Nephron (organoid): ENCODE measurements at regions not wholly inside any gene's neighbourhood (a gene's known extent, or its start where the extent isn't known, plus 50 kb on each side); places are given as distances from the start of the nearest gene placed in this dataset.

ENCODE experiments used
- H3K27ac Mint-ChIP-seq, 3 experiments: 2 replicates each; pipeline ENCODE4 v1.8.0; 2020; ENCODE audit warnings: mixed read lengths in 3 of 3, mild to moderate bottlenecking in 2 of 3, moderate library complexity in 1 of 3
- H3K27me3 Mint-ChIP-seq: 2 replicates; pipeline ENCODE4 v1.8.0; 2021; ENCODE audit warnings: low read depth, mild to moderate bottlenecking, moderate library complexity, mixed read lengths
- H3K36me3 Mint-ChIP-seq: 2 replicates; pipeline ENCODE4 v1.8.0; 2020; ENCODE audit warnings: low read depth, mixed read lengths
- H3K4me1 Mint-ChIP-seq: 2 replicates; pipeline ENCODE4 v1.8.0; 2020; ENCODE audit warnings: mixed read lengths
- H3K4me3 Mint-ChIP-seq, 3 experiments: 2 replicates each; pipeline ENCODE4 v1.8.0; 2020; ENCODE audit warnings: mild to moderate bottlenecking in 3 of 3, mixed read lengths in 3 of 3, moderate library complexity in 2 of 3
- H3K9me3 Mint-ChIP-seq: 2 replicates; pipeline ENCODE4 v1.8.0; 2020; ENCODE audit warnings: mixed read lengths
- CTCF ChIP-seq, 3 experiments: fragments of 200-600 bp; sonication (generic); IDR thresholded peaks; one replicate each; pipeline ENCODE4 v1.5.0; 2021; ENCODE audit warnings: antibody characterized with exemption in 3 of 3; ENCODE audit not compliant: unreplicated experiment in 3 of 3

- no peak for TF ChIP-seq CTCF (IDR thresholded peaks at IDR 0.05; ENCODE audit: unreplicated experiment in 3 of 3)
- no peaks in the 10 kb centered on the region for H3K9me3 Mint-ChIP-seq
- H3K27ac Mint-ChIP-seq, result no peak overlapping the region
- no peak overlapping the region for H3K4me3 Mint-ChIP-seq
- no peaks in the 10 kb centered on the region for H3K36me3 Mint-ChIP-seq
- peaks cover 9% of the 10 kb centered on the region for H3K4me1 Mint-ChIP-seq
- H3K27me3 Mint-ChIP-seq, result no peaks in the 10 kb centered on the region
Observed at GRCh38 chr17:71292006-71292405, 828.8 kb upstream of the SOX9 start.

- no peak overlapping the region for H3K4me3 Mint-ChIP-seq
- no peaks in the 10 kb centered on the region for H3K27me3 Mint-ChIP-seq
- no peak overlapping the region for H3K27ac Mint-ChIP-seq
- H3K9me3 Mint-ChIP-seq, result no peaks in the 10 kb centered on the region
- no peaks in the 10 kb centered on the region for H3K36me3 Mint-ChIP-seq
- no peak for TF ChIP-seq CTCF (IDR thresholded peaks at IDR 0.05; ENCODE audit: unreplicated experiment in 3 of 3)
- H3K4me1 Mint-ChIP-seq, result no peaks in the 10 kb centered on the region
Observed at GRCh38 chr17:71296005-71296404, 824.8 kb upstream of the SOX9 start.

- Mint-ChIP-seq H3K27me3 (no peaks in the 10 kb centered on the region), H3K4me3 (no peak overlapping the region), H3K27ac (no peak overlapping the region), H3K4me1 (no peaks in the 10 kb centered on the region), H3K9me3 (peaks cover 15% of the 10 kb centered on the region), H3K36me3 (peaks cover 6% of the 10 kb centered on the region)
- TF ChIP-seq CTCF (IDR thresholded peaks at IDR 0.05; ENCODE audit: unreplicated experiment in 3 of 3), result no peak
Observed at GRCh38 chr17:71301063-71301462, 819.8 kb upstream of the SOX9 start.

- Mint-ChIP-seq H3K4me3 (no peak overlapping the region), H3K4me1 (no peaks in the 10 kb centered on the region), H3K9me3 (peaks cover 30% of the 10 kb centered on the region), H3K36me3 (peaks cover 6% of the 10 kb centered on the region), H3K27ac (no peak overlapping the region), H3K27me3 (no peaks in the 10 kb centered on the region)
- TF ChIP-seq CTCF (IDR thresholded peaks at IDR 0.05; ENCODE audit: unreplicated experiment in 3 of 3), result no peak
Observed at GRCh38 chr17:71302721-71303549, 817.9 kb upstream of the SOX9 start.

- TF ChIP-seq CTCF (IDR thresholded peaks at IDR 0.05; ENCODE audit: unreplicated experiment in 3 of 3), result no peak
Observed at GRCh38 chr17:71304498-71305158, 816.2 kb upstream of the SOX9 start.

More at GRCh38 chr17:71304498-71305158, 816.2 kb upstream of the SOX9 start:
- H3K4me1 Mint-ChIP-seq, result no peaks in the 10 kb centered on the region
- no peaks in the 10 kb centered on the region for H3K27me3 Mint-ChIP-seq
- H3K4me3 Mint-ChIP-seq, result no peak overlapping the region
- H3K9me3 Mint-ChIP-seq, result peaks cover 38% of the 10 kb centered on the region
- peaks cover 6% of the 10 kb centered on the region for H3K36me3 Mint-ChIP-seq
- no peak overlapping the region for H3K27ac Mint-ChIP-seq
